H4 (cell line): ENCODE measurements at regions not wholly inside any gene's neighbourhood (a gene's known extent, or its start where the extent isn't known, plus 50 kb on each side); places are given as distances from the start of the nearest gene placed in this dataset.
A peak's percentile ranks its signal among the peaks of the same experiment; 100 is the strongest.

Experiments
- DNase-seq: peaks from one replicate; pipeline ENCODE4 v3.0.0-alpha.2; 2015; ENCODE audit warnings: low spot score

GRCh38 chr19:27753622-27754021 lies 1459.3 kb downstream of the UQCRFS1 start:
- DNase-seq, result no peak

GRCh38 chr19:27752530-27753184 lies 1460.3 kb downstream of the UQCRFS1 start:
- DNase-seq, result no peak

- DNase-seq, result no peak
These were observed 1461.9 kb downstream of the UQCRFS1 start for GRCh38 chr19:27751044-27751391.

- no peak for DNase-seq
These were observed 1462.4 kb downstream of the UQCRFS1 start for GRCh38 chr19:27750391-27751043.

GRCh38 chr19:27748551-27749152 lies 1464.3 kb downstream of the UQCRFS1 start:
- peak; percentile 3 for DNase-seq

GRCh38 chr19:27746691-27747380 lies 1466.1 kb downstream of the UQCRFS1 start:
- DNase-seq, result no peak

GRCh38 chr19:27745978-27746542 lies 1466.9 kb downstream of the UQCRFS1 start:
- no peak for DNase-seq

GRCh38 chr19:27744926-27745768 lies 1467.8 kb downstream of the UQCRFS1 start:
- no peak for DNase-seq

GRCh38 chr19:27742041-27742440 lies 1470.9 kb downstream of the UQCRFS1 start:
- DNase-seq, result no peak

- DNase-seq, result no peak
These were observed 1471.7 kb downstream of the UQCRFS1 start for GRCh38 chr19:27741236-27741635.

- DNase-seq, result no peak
These were observed 1472.6 kb downstream of the UQCRFS1 start for GRCh38 chr19:27740396-27740795.

GRCh38 chr19:27738569-27739193 lies 1474.3 kb downstream of the UQCRFS1 start:
- DNase-seq, result no peak

- no peak for DNase-seq
These were observed 1476.7 kb downstream of the UQCRFS1 start for GRCh38 chr19:27736225-27736624.

- DNase-seq, result no peak
These were observed 1477.6 kb downstream of the UQCRFS1 start for GRCh38 chr19:27735314-27735713.

- DNase-seq, result no peak
These were observed 1478.3 kb downstream of the UQCRFS1 start for GRCh38 chr19:27734496-27735220.

- no peak for DNase-seq
These were observed 1479.2 kb downstream of the UQCRFS1 start for GRCh38 chr19:27733551-27734266.

- DNase-seq, result no peak
These were observed 1483.6 kb downstream of the UQCRFS1 start for GRCh38 chr19:27729332-27729731.

GRCh38 chr19:27722625-27723024 lies 1490.3 kb downstream of the UQCRFS1 start:
- DNase-seq, result no peak

- no peak for DNase-seq
These were observed 1492.8 kb downstream of the UQCRFS1 start for GRCh38 chr19:27720155-27720554.

GRCh38 chr19:27719034-27719433 lies 1493.9 kb downstream of the UQCRFS1 start:
- no peak for DNase-seq
